ENCODE measurements at regions not wholly inside any gene's neighbourhood (a gene's known extent, or its start where the extent isn't known, plus 50 kb on each side); places are given as distances from the start of the nearest gene placed in this dataset.
"Not testable (repeated sequence)": the region's sequence is repeated elsewhere in the genome, so short reads cannot be mapped to it uniquely, and the experiment has no call there.

DNA sequence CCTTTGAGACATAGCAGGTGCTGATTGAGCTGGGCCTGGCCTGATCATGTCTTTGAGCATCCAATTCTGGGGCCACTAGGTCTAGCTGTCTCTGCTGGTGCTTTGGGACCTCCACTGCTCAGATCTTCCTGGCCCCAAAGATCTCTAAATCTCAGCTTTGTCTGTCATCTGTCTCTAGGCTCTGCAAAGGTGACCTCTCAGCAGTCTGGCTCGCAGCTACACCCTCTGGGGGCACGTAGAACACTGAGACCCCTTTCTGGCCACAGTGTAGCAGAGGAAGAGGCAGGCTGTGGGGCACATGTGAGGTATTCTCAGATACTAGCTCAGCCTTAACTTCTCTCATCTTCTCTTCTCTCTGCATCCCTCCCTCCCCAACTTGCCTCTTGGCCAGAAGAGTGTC is 298.1 kb upstream of the PLGLB1 start:
- DNase-seq: not testable (repeated sequence)

DNA sequence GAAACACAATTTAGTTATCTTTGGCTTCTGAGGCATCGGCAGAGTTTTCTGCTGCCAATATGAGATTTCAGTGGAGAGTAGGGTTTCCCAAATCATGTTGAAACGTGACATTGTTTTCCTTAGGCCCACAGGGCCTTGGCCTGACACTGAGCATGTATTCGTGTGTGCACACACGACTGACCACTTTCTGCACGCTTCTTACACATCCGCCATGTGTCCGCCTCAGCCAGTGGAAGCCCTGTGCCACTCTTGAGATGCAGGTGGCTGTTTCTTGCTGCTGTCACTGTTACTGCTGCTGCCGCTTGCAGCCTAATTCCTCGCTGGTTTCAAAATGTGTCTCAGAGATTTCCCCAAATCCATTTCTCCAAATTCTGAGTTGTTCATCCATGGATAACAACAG is 299.6 kb upstream of the PLGLB1 start:
- not testable (repeated sequence) for DNase-seq

DNA sequence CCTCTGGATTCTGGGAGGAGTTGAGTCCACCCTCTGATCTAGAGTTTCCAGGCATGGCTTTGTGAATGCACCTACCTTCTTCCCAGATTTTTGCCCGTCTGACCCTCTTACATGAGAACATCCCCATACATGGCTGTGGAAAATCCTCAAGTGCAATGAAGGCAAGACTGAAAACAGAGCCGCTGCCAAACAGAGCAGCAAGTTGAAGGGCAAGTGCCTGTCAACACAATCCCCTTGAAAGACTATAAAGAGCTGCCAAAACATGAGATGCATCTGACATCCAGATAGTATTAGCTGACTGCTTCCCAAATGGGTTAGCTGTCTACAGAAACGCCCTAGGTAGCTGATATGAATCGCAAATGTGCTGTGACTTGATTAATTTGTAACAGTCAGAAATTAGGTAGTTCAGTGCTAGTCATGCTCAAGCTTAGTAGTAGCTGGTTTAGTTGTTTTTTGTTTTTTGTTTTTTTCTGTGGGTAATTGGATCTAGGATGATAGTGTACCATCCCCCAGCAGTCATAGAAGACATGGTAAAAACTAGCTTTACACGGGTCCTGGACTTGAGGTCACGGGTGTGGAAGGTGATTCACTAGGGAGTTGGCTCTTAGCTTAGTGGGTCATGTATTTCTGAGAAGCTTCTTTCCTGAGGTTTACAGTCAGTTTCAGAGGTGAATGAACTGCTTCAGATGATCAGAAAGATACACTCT is 302.8 kb upstream of the PLGLB1 start:
- not testable (repeated sequence) for DNase-seq

DNA sequence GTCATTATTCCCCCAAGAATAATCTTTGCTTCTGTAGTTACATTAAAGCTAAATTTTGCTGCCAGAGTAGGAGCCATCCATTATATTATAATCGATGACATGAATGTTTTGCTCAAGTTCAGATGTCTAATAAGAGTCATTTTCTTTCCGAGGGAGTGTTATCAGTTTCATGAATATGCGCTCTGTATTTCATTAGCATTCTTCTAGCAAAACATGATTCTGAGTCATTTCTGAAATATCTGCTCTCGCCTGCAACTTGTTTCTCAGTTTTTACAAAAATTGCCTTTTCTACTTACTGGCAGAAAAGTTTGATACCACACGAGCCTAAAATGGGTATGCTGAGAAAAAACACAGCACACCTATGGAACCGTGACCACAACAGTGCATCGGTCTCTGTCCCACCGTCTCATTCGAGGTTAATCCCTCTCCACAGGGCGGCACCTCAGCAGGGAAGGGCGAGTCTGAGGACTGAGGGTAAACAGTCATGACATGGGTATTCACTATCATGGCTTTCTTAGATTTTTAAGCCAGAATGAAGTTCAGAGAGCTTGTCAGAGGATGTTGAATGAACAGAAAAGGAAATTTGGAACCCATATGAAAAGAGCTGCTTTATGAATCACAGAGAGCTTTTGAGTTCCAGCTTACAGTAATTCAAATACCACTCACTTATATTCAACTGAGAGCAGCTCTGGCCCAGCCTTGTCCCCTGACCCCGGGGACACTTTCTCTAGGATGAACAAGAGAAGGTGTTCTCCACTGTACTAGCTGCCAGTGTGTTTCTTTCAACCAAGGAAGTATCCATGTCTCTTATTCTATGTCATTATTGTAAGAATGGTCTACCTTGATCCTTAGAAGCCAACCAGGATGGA is 303.6 kb upstream of the PLGLB1 start:
- DNase-seq: not testable (repeated sequence)

DNA sequence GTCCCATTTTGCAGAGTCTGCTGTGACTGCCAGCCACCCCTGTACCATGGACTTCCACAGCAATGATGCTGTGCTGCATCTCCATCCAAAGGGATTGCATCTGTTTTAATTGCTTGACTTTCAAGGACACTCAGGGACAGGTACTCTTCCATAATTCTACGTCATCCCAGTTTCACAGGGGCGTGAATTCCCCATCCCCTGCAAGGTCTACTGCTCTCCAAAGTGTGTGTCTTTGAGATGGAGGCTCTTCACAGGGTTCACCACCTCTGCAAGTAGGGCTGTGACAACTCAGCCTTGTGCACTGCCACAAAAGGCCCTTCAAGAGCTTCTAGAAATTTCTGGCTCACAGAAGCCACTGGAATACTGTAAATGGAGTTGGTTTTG is 304.3 kb upstream of the PLGLB1 start:
- DNase-seq: not testable (repeated sequence)

DNA sequence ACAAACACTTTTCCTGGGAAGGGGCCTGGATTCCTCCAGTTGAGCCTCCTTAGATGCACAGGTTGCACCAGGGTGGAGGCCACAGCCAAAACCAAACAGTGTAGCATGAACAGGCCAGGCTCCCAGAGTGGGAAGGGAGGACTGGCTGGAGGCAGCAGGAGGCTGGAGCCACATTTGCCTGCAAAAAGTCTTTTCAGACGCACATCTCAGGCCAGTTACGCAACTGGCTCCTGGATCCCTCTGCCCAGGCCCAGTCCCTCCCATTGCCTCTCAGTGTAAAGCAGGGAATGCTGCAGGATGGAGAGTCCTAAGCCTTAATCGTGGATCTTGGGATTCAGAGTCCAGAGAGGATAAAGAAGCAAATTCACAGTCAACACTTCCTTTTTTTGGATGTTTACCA is 305.1 kb upstream of the PLGLB1 start:
- not testable (repeated sequence) for DNase-seq

DNA sequence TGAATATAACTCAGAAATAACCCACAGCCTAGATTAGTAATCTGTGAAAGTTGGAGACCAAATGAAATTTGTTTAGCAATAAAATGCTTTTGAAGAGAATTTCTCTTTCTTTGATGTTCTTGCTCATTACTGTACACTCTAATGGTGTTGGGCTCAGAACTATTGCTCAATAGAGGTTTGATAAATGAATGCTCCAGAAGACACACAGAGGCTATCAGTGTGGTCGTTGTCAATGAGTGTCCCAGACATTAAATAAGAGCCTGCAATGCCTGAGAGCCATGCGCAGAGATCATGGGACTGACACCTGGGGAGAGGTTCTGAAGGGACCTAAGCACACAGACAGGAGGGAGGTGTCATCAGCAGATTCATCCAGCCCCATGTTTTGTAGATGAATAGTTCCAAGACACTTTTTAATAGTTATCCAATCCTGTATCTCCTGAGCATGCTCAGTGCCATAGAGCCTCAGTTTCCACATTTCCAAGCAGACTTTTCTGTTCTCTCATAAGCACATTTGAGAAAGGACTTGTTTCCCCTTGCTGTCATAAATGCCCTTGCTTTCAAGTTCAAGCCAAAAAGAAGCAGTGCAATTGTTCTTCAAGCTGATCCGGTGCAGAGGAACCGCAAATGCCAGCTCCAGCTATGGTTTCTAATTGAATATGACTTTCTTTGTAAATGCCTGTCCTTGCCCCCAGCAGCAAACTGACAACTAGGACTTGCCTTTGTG is 306.2 kb upstream of the PLGLB1 start:
- not testable (repeated sequence) for DNase-seq

DNA sequence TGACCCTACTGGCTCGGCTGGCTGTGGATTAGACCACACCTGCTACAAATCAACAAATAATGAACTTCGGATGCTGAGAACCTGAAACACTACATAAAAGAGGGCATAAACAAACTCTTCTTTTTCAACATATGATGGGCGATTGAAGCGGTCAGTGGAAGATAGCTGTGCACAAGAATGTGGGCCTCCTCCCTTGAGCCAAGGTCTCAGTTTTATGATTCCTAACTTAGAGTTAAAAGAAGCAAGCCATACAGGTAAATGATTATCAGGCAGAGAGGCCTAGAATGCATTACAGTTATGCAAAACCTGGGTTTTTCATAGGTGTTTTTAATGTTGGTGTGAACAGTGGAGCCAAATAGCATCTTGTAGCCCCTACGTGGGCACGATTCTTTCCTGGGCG is 307.9 kb upstream of the PLGLB1 start:
- DNase-seq: not testable (repeated sequence)

DNA sequence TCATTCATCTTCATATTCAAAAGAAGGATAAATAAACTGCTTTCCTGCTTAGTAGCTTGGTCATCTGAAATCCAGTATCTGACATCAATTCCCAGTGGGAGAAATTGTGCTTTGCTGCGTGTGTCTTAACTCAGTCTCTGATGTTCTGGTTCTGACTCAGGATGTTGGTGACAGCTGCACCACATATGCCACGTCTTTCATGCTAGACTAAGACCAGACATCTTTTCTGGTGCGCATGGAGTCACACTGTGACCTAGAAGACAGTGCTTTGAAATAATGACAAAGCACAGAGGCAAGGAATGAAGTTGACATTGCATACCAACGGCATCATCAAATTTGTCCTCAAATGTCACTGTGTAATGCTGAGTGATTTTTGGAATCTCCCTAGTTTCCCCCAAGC is 308.8 kb upstream of the PLGLB1 start:
- not testable (repeated sequence) for DNase-seq

DNA sequence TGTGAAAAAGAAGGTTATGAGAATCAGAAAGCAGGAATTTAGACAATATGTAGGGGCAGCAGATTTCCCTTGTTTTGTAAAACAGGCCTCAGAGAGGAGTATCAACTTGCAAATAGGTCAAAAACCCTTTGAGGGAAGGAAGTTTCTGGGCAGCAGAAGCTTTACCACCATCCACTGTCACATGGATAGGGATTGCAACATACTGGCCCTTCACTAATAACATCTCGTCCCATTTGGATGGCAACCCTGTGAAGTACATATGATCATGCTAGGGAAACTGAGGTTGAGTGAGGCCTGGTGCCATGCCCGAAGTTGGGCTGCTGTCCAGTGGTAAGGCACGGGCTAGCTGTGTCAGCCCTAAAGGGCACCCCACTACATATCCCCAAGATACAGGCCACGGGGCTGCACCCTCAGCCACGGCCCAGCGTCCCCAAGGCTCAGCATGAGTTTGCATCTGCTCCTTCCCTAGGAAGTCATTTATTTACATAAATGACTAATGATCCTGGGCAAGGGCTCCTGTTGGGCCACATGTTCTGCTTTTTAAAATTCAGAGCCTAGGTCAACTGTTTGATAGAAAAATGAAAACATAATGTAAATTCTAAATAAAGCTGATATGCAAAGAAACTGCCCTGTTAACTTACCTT is 310.4 kb upstream of the PLGLB1 start:
- DNase-seq: not testable (repeated sequence)

DNA sequence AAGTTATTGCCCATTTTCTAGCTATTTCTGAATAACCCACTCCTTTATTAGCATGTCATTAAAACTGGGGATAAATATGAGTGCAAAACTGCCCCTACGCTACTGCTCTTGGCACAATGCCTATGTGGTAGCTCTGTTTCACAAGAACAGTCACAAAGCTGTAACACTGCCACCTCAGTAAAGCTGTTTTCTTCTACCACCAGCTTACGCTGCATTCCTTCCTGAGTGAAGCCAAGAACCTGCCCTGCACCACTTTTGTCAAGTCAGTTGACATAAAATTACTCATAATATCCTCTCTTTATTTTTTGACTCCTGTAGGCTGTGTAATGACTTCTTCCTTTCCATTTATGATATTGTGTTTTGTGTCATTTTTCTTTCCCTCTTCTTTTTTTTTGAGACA is 313.2 kb upstream of the PLGLB1 start:
- not testable (repeated sequence) for DNase-seq

DNA sequence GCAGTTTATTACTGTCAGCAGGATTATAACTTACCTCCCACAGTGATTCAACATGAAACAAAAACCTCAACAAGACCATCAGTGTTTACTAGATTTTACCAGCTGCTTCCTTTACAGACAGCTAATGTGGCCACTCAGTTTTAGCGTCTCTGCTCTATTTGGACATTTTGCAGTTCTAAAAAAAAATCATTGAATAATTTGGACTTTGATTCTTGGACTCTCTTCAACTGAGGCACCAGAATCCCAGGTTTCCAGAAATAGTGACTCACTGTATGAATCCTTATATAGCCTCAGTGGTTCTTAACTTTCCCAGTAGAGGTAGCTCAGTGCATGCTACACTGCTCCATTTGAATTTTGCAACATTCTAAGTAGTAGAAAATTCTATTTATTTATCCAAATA is 317.4 kb upstream of the PLGLB1 start:
- DNase-seq: not testable (repeated sequence)

DNA sequence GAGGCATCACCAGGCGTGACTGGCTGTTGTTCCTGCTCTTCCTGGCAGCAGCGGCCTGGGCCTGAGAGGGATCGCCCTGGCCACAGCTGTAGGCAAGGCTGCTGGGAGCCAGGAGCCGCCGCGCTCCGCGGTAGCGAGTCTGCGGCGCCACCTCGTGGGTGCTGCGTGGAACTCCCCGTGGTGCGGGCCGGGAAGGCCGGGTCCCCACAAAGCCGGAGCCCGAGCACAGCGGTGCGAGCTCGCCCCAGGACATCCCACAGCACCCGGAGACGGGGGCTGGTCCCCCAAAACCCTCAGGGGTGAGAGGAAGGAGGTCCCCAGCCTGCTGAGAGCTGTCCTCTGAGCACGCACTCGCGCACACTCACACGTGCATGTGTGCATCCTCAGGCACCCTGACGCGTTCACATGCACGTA is 320.0 kb upstream of the PLGLB1 start:
- DNase-seq: peak; percentile 70

DNA sequence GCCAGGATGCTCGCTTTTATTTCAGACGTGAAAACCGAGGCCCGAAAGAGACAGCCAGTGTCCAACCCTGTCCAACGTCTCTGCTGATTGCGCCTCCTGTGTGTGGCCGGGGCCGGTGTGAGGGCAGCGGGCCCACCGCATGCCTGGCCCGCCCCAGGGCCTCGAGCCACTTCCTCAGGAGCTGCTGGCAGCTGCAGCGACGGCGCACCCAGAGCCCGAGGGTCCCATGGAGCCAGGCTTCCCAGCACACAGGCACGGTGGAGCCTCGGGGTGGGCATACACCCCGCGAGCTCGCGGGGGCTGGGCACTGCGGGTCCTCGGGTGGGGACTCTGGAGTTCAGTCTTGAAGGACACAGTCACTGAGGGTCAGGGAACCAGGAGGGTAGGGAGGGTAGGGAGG is 320.5 kb upstream of the PLGLB1 start:
- not testable (repeated sequence) for DNase-seq

DNA sequence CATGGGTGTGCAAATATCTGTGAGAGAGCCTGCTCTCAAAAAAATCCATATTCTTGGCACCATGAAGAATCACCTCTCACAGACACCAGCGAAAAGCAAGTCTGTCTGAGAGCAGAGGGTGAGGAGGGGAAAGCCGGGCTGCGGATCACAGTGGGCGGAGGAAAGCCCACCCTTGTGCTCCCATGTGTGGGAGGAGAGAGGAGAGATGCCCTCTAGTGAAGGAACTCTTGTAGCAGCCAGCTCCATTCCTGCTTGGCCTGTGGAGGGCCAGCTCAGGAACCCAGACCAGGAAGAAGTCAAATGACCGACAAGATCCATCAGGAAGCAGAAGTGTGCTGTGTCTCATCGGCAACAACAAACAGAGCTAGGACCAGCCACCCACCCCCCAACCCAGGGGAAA is 321.7 kb upstream of the PLGLB1 start:
- peak; percentile 7 for DNase-seq

DNA sequence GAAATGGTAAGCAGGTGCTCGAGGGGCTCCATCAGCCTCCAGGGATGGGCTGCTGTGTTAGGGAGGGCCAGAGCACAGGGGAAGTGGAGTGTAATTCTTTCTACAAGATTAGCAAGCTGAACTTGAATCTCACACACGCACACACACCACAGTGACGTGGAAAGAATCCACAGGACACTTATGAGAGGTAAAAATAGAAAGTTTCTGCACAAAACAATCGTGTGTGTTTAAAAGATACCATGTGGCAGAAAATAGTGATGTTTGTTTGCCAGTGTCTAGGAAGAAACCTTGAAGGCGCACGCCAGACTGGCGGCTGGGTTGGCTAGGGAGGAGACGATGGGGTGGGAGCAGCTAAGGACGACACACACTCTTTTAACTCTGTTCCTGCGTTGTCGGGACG is 323.6 kb upstream of the PLGLB1 start:
- DNase-seq: peak; percentile 73

DNA sequence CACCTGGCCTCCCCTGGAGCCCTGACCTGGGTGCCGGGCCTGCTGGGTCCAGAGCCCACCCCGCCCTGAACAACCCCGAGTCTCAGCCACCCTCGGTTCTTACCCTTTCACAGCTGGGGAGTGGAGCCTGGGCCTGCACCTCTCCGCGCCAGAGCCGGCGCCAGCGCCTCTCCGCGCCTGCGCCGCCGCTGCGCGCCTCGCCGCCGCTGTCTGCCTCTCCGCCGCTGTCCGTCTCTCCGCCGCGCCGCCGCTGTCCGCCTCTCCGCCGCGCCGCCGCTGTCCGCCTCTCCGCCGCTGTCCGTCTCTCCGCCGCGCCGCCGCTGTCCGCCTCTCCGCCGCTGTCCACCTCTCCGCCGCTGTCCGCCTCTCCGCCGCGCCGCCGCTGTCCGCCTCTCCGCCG is 326.9 kb upstream of the PLGLB1 start:
- not testable (repeated sequence) for DNase-seq

DNA sequence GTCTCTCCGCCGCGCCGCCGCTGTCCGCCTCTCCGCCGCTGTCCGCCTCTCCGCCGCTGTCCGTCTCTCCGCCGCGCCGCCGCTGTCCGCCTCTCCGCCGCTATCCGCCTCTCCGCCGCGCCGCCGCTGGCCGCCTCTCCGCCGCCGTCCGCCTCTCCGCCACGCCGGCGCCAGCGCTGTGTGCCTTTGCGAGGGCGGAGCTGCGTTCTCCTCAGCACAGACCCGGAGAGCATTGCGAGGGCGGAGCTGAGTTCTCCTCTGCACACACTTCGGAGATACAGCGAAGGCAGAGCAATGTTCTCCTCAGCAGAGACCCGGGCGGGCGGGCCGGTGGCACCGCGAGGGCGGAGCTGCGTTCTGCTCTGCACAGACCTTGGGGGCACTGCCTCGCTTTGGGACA is 327.4 kb upstream of the PLGLB1 start:
- not testable (repeated sequence) for DNase-seq

DNA sequence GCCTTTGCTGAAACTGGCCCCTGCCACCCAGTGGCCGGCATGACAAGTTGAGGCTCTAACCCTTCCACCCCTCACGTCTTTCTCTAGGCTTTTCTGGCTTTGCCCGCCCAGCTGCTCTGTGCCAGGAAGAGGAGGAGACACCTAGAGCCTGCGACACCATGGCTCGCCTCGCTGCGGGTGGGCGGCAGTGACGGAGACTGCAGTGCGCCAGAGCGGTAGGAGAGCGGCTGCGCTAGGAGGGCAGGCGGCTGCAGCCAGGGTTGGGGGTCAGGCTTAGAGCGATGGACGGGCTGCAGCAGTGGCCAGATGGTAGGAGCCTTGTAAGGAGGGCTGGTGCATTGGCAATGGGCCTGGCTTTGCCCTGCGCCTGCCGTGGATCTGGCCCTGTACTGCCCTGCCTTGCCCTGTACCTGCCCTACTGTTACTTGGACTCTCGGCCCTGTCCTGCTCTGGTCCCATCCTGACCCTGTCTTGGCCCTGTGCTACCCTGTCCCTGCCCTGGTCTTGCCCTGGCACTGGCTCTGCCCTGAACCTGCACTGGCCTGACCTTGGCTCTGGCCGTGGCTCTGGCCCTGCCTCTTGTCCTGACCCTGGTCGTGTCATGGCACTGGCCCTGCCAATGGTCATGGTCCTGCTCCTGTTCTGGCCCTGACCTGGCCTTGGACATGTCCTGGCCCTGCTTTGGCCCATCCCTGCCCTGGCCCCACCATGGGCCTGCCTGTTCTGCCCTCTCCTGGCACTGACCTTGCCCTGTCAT is 330.7 kb upstream of the PLGLB1 start:
- DNase-seq: not testable (repeated sequence)

DNA sequence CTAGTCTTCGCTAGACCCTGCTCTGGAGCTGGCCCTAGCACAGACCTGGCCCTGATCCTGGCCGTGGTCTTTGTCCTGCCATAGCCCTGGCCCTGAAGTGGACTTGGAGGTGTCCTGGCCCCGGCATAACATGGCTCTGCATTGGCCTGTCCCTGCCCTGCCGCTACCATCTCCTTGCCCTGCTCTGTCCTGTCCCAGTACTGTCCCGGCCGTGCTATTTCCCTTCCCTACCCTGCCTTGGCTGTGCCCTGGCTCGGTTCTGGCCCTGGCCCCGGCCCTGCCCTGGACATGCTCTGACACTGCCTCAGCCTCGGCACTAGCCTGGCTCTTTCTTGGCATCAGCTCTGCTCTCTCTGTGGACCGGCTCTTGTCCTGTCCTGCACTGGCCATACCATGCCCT is 331.8 kb upstream of the PLGLB1 start:
- DNase-seq: not testable (repeated sequence)

DNA sequence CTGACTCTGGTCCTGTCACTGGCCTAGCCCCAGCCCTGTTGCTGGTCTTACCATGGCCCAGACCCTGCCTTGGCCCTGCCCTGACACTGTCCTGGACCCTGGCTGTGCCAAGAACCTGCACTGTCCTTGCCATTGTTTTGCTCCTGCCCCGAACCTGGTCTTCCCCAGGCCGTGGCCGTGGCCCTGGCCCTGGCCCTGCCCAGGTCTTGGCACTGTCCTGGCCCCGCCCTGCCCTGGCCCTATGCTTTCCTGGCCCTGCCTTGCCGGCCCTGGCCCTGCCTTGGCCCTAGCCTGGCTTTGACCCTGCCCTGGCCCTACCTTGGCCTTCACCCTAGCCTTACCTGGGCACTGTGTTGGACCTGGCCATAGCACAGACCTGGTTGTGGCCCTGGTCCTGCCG is 332.5 kb upstream of the PLGLB1 start:
- DNase-seq: not testable (repeated sequence)

DNA sequence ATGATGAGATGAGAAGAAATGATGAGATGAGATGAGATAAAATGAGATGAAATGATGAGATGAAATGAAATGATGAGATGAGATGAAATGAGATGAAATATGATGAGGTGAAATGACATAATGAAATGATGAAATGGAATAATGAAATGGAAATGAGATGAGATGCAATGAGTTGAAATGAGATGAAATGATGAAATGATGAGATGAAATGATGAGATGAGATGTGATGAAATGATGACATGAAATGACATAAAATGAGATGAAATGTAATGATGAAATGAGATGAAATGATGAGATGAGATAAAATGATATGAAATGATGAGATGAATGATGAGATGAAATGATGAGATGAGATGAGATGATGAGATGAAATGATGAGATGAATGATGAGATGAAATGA is 338.6 kb upstream of the PLGLB1 start:
- DNase-seq: not testable (repeated sequence)

All from hematopoietic multipotent progenitor cell treated with erythropoietin and hydrocortisone succinate and interleukin-3 and kit ligand, for 4 days (in vitro differentiated cells).